Hematopoietic multipotent progenitor cell treated with erythropoietin and hydrocortisone succinate and interleukin-3 and kit ligand, for 4 days (in vitro differentiated cells): ENCODE measurements at regions not wholly inside any gene's neighbourhood (a gene's known extent, or its start where the extent isn't known, plus 50 kb on each side); places are given as distances from the start of the nearest gene placed in this dataset.
"Not testable (repeated sequence)": the region's sequence is repeated elsewhere in the genome, so short reads cannot be mapped to it uniquely, and the experiment has no call there.

Experiments
- DNase-seq: peaks from one replicate; pipeline ENCODE4 v3.0.0-alpha.2; 2015

DNA sequence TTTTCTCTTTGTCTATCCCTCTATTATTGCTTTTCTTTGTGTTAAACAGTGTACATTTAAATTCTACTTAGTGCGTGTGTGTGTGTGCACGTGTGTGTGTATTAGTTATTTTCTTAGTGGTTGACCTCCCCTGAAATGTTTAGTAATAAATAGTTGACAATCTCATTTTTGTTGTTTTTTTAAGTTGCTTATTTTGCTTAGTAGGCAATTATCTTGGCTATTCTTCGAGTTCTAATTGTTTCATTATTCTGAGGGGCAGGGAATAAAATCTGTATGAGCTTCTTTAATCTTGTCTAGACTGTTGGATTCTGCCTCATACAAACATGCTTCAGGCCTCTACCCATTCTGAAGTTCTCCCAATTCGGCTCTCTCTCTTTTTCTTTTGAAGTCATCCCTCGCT, 1169.0 kb upstream of the ATXN8OS start:
- DNase-seq: no peak

DNA sequence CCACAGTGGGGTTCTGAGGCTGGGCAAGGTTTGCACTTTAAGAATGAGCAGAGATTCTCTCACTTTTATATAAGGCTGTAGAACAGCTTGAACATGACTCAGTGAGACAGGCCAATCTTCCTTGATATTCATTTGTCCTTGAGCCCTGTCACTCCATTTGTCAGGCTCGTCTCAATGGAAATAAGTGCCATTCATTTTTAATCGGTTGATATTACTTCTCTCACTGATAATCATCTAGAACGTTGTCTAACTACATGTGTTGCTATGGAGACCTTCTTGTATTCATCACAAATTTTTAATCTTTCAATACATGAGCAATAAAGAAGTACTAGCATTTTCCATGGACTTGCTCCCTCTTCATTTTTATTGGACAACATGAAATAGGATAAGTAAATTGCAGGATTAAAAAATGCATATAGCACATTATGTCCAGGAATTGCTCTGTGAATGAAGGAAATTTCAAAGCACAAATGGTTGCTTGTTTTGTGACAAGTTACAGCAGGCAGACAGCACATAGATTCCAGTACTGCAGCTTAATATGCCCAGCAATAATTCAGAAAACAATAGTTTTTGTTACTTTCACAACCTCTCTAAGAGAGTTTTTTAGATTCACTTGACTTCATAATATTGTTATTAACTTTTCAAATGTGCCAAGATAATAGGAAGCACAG, 1178.4 kb upstream of the ATXN8OS start:
- DNase-seq: no peak

DNA sequence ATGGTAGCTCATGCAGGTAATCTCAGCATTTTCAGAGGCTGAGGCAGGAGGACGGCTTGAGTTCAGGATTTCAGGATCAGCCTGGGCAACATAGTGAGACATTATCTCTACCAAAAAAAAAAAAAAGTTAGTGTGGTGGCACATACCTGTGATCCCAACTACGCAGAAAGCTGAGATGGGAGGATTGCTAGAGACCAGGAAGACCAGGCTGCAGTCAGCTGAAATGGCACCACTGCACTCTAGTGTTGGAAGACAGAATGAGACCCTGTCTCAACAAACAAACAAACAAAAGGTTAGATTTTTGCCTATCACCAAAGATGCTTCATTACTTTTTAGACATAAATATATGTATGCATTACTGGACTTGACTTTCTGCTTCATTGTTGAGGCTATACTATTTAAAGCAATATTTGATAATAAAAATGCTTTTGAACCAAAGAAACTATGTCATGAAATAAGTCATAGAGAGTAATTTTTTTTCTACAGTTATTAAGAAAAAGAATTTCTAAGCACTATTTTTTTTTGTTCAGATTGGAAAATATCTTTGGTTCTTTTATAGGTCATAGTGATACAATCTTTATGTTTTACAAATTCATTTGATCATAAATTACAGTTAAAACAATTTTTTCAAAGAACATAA, 1180.1 kb upstream of the ATXN8OS start:
- peak; percentile 44 for DNase-seq

DNA sequence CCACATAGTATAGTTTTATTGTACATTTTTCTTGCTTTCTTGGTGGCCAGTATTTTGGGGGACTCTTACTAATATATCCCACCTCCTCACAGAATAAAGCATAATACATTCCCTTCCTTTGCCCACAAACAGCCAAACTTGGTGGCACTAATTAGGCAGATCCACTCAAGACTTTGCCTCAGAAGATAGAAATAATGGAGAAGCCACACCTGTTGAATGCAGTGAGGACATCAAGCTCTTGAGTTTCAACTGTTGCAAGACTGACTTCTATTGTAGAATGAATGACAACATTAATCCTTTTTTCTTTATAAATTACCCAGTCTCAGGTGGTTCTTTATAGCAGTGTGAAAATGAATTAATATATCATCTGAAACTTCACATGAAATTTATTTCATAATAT, 1183.6 kb upstream of the ATXN8OS start:
- DNase-seq: no peak

DNA sequence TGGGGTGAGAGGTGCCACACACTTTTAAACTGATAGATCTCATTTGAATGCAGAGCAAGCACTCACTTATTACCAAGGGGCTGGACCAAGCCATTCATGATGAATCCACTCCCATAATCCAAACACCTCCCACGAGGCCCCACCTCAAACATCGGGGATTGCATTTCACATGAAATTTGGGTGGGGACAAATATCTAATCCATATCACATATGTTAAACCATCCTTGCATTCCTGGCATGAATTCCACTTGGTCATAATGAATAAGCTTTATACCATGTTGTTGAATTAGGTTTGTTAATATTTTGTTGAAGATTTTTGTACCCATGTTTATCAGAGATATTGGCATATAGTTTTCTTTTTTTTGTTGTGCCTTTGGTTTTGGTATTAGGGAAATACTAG, 1198.7 kb upstream of the ATXN8OS start:
- DNase-seq: no peak

DNA sequence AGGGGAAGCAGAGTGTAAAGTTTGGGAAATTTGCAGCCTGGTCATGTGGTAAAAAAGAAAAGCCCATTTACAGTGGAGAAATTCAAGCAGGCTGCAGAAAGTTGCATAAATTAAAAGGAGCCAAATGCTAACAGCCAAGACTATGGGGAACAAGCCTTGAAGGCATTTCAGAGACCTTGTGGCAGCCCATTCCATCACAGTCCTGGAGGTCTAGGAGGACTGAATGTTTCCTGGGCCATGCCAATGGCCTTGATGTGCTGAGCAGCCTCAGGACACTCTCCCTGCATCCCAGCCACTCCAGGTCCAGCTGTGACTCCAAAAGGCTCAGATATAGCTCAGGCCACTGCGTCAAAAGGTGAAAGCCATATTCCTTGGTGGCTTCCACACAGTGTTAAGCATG, 1202.4 kb upstream of the ATXN8OS start:
- no peak for DNase-seq

DNA sequence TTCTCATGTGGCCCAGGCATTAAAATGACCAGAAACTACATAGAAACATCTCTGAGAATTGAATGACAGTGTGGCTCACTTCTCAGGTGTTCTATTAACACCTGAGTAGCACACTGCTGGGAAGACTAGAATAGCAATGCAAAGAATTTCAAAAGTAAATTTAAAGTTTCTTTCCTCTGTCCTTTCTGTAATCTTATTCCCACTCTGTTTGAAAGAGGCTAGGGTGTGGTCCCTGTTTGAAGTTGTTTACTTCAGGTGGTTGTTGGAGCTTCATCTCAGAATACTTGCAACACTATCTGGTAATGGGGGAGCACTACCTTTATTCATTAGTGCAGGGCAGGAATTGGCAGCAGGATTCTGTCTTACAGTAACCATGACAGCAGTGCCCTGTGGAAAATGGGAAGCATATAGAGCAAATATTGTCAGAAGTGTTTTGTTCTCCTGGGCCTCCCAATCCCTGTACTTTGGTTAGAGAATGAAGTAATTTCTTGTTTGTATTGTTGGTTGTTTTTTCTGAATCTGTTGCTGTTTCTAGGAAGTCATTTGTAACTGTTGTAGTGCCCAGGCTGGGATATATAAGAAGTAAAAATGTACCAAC, 1210.2 kb upstream of the ATXN8OS start:
- no peak for DNase-seq

DNA sequence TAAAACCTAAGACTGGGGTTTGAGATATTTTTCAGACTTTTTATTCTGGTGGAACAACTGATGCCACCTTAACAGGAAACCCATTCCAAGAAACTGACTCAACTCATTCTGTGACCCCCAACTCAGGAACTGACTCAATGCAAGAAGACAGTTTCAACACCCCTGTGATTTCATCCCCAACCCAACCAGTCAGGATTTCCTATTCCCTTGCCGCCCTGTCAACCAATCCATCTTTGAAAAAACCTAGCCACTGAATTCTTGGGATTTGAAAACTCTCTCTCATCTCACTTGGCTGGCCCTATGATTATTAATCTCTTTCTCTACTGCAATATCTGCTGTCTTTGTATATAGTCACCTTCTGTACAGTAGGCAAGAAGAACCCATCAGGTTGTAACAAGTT, 1211.9 kb upstream of the ATXN8OS start:
- no peak for DNase-seq

DNA sequence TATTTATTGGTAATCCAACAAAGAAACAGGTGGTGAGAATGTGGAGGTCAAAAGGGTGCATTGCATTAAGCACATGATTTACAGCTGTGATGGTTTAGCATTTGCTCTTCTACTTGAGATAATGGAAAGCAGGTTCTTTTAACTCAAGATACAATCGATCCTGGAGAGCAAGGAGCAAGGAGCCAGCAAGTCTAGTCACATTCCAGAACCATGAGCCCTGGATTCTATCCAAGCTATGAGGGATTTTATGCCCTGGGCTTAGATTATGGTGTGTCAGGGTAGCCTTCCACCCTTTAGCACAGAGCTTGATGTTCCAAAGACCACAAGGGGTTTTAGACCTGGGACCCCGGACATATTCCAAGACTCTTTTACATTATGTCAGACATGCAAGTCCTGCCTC, 1213.9 kb upstream of the ATXN8OS start:
- DNase-seq: not testable (repeated sequence)

DNA sequence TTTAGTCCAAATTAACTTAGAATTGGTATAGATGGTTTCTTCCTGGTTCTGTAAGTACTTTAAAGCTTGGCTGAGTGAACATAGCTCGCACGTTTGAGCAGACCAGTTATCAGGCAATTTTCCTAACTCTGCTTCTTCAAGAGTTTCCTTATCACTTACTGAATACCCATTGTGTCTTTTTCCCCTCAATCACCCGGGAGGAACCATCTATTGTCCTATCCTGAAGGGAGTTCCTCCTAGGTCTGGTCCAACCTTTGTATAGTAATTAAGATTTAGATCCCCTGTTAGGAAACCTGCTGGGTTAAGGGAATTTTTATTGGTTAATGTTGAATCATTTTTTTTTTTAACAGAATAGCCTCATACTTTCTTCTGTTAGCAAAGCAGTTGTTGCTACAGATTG, 1215.0 kb upstream of the ATXN8OS start:
- DNase-seq: not testable (repeated sequence)

DNA sequence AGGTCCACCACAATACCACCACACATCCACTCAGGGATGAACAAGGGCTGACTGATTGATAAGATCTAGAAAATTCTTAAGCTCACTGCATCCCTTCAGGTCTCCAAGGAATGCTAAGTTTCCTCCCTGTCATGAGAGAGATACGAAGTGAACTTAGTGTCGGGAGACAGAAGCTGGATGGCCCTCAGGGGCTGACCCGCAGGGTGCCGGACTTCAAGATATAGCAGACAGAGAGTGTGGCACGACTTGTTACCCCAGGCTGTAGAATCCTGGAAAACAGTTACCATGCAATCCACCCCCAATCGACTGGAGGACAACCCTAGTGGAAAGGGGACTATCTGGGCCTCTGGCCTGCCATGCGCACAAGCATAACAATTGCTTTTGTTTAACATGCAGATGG, 1217.5 kb upstream of the ATXN8OS start:
- not testable (repeated sequence) for DNase-seq

DNA sequence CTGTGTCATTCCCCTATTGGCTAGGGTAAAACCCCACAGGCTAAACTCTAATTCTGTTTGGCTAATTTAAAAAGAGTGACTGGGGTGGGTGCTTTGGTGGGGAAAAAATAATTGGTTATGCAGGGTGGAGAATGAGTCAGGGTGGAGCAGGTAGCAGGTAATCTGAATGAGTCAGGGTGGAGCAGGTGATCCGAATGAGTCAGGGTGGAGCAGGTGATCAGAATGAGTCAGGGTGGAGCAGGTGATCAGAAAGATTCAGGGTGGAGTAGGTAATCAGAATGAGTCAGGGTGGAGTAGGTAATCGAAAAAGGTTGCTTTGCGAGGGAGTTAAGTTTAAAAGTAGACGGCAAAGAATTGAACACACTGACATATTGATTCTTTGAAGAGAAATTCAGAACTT, 1218.8 kb upstream of the ATXN8OS start:
- no peak for DNase-seq

DNA sequence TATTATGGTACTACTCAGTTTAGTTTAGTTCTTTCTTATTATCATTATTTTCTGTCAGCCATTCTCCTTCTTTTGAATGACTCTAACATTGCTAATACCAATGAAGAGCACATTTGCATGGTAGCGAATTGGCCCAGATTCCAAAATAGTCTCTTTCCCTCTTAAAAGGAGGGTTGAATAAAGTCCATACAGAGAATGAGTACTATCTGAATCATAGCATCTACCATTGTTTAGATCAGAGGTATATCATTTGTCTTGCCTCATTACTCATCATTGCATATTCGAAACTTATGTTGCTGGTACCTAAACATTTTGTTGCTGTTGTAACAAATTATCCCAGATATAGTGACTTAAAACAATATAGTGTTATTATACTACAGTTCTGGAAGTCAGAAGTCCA, 1235.3 kb upstream of the ATXN8OS start:
- no peak for DNase-seq

DNA sequence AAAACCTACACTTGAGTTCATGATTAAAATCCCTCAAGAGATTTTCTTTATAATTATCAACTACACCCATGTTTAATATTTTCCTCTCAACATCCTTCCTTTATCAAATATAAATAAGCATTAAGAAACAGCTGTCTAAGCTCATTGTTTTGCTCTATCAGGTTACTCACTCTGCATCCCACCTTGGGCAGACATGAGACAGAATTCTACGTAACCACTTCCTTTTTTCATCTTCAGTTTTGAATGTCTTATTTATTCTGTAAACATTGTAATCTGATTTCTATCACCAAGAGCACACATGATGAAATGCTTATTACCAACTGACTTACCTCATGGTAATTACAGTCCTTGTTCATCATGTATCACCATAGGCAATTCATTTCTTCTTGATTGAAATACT, 1256.6 kb upstream of the ATXN8OS start:
- no peak for DNase-seq

DNA sequence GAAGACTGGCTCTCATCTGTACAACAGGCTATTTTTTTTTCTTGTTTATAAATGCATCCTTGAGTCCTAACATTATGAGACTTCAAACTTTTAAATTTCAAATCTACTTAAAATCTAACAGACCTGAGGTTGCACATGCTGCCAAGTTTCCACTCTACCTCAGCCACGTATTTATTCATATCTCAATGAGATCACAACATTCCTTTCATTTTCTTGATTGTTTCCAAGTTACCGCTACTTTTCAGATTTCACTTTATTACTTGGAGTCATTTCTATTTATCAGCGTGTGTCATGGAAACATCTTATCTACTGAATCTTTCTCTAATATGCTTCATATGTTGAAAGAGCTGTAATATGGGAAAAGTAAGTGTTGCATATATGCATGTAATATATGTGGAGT, 1257.5 kb upstream of the ATXN8OS start:
- DNase-seq: no peak

DNA sequence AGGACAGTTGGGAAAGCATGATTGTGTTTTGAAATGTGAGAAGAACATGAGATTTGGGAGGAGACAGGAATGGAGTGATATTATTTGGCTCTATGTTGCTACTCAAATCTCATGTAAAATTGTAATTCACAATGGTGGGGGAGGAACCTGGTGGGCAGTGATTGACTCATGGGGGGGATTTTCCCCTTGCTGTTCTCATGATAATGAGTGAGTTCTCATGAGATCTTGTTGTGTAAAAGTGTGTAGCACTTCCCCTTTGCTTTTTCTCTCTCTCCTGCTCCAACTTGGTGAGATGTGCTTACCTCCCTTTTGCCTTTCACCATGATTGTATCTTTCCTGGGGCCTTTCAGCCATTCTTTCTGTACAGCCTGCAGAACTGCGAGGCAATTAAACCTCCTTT, 1261.0 kb upstream of the ATXN8OS start:
- no peak for DNase-seq

DNA sequence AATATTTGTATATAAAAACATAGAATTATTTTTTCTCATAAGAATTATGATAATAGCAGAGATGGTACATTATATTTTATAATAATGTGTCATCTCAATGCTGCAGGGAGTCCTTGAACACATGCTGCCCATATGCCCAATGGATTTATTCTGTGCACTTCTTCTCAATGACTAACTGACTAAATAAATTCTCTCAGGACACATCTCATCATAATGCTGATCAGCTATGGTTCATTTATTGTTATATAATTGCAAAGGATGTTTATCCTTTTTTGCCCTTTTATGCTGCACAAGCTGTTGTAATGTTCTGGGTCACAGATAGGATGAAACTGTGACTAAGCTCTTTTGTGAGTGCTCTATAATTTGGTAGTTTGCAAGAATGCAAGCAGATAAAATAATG, 1273.3 kb upstream of the ATXN8OS start:
- no peak for DNase-seq

DNA sequence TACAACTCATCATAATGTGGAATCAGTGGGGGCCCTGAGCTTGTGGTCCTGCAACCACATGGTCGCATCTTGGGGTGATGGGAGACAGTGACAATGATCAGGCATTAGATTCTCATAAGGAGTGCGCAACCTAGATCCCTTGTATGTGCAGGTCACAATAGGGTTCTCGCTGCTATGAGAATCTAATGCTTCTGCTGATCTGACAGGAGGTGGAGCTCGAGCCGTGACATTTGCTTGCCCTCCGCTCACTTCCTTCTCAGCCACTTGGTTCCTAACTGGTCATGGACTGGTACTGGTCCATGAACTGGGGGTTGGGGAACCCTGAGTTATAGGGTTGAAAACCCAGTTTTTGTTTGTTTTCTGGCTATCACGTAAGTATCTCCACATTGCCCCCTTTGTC, 1290.9 kb upstream of the ATXN8OS start:
- DNase-seq: no peak

DNA sequence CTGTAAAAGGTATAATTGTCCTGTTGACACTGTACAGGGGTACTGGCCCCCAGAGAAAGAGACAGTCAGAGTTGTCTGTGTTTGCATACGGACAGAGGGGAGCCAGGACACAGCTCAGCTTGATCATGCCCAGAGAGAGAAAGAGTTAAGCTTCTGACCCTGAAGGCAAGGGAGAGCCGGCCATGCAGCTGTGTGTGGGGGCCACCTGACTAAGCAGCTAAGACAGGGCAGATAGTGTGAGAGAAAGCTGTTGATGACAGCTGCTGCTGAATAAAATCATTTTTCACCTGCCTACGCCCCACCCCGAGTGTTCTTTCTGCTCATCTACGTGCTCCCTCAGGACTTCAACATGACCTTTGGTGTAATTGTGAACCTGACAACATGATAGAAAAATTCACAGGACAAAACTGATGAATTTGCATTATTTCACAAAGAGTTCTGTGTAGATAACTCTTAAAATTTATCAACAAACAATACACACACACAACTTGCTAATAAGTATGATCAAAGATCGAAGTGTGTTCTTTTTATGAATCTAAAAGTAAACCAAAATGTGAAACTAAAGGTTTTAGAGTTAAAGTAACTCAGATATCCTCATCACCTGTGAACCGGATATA, 1294.3 kb upstream of the ATXN8OS start:
- no peak for DNase-seq

DNA sequence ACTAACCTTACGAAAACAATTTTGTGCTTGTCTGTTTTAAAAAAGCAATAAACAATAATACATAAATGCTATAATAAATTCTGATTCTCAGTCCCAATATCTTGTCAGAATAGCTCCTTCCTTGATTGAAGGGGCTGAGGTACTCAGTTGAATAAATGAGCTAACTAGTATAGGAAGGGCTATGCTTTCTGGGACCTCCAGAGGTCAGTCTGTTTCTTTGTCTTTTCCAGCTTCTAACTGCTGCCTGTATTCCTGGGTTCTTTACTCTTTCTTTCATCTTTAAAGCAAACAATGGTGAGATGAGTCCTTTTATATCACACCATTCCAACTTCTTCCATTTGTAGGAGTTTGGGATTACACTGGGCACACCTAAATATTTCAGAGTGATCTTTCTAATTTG, 1297.0 kb upstream of the ATXN8OS start:
- DNase-seq: peak; percentile 1

DNA sequence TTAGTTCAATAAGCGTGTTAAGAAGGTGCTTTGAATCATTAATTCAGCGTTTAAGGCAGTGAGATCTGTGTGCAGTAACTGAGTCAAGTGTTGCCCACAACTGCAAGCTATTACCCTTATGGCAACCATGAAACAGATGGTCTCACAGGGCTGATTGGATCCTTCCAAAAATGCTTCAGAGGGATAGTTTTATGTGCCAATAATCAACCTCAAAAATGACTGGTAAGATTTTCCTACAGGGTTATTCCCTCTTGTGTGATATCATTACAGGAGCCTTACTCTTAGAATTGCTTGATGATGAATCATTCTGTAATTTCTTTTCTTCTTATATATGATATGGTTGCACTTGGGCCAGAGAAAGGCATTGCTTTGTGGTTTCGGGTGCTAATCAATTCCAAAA, 1299.2 kb upstream of the ATXN8OS start:
- no peak for DNase-seq

DNA sequence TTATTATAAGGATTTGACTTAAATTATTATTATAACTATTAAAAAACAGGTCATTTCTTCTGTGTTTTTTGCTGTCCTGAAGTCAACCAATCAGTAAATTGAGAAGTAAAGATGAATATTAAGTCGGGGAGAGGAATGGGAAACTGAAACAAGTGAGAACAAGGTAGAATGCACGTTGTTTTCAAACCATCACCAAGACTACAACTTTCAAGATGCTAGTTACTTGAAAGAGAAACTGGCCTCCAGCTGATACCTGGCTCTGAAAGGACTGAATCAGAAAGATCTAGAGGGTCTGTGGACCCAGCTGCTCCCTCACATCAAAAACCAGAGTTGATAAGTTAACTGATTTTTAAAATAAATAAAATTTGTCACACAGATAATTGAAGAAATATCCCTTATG, 1301.5 kb upstream of the ATXN8OS start:
- DNase-seq: no peak

DNA sequence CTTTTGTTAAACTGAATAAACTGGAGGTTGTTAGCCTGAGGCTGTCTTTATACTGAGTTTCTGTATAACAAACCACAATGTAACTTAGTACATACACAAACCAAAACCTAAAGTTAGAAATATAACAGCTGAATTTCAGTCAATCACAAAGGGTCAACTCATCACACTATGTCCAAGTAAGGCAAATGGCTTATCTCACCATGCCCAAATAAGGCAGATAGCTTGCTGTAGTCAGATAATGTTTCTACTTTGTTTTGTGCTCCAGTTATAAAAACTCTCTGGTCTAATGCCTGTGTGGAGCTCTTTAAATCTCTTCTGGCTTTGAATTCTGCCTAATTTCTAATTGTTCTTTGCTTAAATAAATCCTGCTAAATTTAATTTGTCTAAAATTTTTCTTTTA, 1323.4 kb upstream of the ATXN8OS start:
- DNase-seq: no peak

DNA sequence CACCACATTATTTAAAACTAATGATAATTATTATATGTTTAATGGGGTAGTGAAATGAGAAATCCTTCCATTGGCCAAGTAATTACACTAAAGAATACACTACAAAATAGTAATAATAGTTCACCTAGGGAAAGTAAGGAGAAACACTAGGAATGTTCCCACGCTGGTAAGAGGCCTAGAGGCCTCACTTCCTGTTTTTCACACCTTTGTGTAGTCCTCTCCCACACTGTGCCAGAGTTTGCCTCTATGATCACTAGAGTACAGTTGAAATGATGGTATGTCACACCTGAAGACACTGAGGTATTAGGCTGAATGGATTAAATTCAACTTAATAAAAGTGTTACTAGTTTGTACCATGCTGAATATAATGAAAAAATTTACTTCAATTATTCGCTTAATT, 1348.0 kb upstream of the ATXN8OS start:
- no peak for DNase-seq
